Kidney capillary endothelial cell (primary cell): ENCODE measurements at regions not wholly inside any gene's neighbourhood (a gene's known extent, or its start where the extent isn't known, plus 50 kb on each side); places are given as distances from the start of the nearest gene placed in this dataset.

Experiments
- DNase-seq: peaks from one replicate; pipeline ENCODE4 v3.0.0-alpha.2; 2018; ENCODE audit warnings: low spot score

DNA sequence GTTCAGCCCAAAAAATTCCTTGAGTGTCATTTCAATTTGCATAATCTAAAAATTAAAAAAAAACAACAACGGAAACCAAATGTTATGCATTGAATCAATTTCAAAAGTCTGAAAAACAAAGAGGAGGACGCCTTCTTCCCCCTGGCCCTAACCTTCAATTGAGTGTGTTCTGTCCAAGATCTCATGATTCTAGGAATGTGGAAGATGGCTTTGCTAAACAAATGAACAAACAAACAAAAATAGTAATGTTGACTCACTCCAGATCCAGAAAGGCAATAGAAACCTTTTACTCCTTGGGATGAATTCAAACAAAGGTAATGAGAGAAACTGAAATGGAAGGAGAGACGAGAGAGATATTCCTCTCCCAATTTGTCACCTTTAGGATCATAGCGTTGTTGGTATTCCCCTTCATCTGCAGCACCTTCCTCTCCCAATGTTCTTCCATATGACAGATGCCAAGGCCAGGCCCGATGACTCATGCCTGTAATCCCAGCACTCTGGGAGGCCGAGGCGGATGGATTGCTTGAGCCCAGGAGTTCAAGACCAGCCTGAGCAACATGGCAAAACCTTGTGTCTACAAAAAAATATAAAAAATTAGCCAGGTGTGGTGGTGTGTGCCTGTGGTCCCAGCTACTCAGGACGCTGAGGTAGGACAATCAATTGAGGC, 109.2 kb upstream of the ADGRF1 start:
- no peak for DNase-seq

- no peak for DNase-seq
Measured at GRCh38 chr6:47149554-47149953, 107.4 kb upstream of the ADGRF1 start.

DNA sequence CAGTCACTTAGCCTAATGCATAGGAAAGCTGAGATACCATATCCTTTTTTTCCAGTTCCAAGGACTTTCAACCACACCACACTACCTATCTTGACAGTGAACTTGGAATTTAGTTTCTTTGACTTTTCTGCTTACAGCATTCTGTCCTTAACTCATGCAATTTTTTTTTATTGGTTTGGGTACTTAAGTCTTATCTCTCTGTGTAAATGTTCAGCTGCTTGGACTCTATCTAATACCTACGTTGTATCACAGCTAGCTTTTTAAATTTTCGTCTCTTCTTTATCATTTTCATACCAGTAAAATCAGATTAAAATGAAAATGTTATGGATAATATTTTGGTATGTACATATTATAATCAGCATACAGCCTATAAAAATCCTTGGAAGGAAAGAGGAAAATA, 106.9 kb upstream of the ADGRF1 start:
- DNase-seq, result no peak

DNA sequence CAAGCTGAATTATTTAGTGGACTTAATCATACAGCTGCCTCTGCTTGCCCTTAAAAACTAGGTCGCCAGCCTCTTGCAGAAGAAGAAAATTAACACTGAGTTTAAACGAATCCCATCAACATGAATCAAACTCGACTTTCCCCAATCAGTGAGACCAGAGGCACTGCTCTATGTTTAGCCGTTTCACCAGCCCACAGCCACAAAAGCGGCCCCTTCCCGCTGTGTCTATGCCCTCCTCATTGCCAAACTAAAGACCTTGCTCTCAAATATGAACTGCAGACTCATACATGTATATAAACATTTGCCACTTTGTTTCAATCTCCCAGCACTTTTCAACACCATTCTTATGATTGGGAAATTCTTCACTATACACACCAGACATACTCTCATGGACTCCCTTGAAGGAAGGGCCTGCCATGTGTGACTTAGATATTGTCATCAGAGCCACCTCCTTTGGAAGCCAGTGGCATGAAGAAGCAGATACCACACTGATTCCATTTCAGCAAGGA, 105.8 kb upstream of the ADGRF1 start:
- DNase-seq, result no peak

GRCh38 chr6:47147175-47147727, 105.1 kb upstream of the ADGRF1 start:
- DNase-seq, result no peak

DNA sequence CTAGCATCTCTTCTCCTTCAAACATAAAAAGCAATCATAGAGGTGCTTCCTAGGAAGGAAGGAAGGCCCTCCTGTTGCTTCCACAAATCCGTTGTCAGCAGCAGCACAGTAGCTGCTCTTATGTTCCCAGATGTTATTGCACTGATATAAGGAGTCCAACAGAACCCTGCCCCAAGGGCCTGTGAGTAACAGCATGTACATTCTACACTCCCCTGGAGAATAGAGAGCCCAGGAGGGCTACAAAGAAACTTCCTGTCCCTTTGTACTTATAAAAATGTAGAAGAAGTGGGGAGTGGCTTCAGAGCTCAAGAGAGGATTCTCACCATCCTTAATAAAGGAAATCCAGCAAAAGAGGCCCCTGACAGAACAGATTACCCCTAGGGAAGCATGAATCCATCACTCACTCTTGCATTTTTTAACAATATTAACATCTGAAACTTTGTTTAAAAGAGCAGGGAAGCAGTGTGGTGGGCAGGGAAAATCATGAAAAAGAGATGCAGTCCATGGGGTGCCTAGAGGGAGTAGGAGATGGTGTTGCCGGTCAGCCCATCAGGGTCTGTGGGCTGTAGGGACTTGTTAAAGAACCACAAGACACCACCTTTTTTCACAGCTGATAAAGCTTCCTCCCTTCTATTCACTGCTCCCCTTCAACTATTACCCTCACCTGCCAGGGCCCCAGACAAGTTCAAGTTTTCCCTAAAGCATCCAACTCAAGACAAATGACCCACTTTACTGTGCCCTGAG, 104.5 kb upstream of the ADGRF1 start:
- DNase-seq, result no peak

- DNase-seq, result no peak
Measured at GRCh38 chr6:47145212-47145611, 103.1 kb upstream of the ADGRF1 start.

GRCh38 chr6:47144306-47144705, 102.2 kb upstream of the ADGRF1 start:
- no peak for DNase-seq

- DNase-seq, result no peak
Measured at GRCh38 chr6:47141963-47142362, 99.8 kb upstream of the ADGRF1 start.

GRCh38 chr6:47141171-47141570, 99.0 kb upstream of the ADGRF1 start:
- DNase-seq, result no peak

DNA sequence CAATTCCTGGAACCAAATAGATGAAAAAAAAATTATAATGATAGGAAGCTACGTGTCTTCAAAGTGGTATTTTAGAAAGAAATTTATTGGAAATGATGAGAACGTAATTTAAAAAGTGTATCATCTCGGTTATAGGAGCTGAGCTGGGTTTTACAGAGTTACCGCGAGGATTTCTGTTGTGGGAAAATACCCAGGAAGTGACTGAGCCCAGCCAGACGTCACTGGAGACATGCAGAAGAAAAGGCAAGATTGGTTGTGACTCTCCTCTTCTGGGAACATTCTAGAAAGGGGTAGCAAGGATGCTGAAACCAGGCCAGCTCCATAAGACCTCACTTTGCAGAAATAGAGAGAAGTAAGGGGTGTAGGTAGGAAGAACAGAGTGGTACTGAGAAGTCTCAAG, 95.9 kb upstream of the ADGRF1 start:
- no peak for DNase-seq

DNA sequence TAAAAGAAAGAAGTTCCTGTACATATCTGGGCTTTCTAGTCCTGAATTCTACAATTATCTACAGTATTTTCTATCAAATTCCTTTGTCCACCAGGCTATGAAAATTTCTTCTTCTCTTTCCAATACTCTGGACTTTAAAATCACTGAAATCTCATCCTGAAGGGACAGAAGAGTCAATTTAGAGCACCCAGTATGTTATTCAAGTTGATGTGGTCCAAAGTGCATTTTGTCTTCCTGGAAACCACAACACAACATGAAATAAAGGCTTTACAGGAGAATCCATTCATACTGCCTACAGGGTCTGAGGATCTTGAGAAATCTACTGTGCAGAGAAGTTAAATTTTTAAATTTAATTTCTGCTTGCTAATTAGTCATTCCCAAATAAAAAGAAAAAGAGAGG, 94.9 kb upstream of the ADGRF1 start:
- no peak for DNase-seq

DNA sequence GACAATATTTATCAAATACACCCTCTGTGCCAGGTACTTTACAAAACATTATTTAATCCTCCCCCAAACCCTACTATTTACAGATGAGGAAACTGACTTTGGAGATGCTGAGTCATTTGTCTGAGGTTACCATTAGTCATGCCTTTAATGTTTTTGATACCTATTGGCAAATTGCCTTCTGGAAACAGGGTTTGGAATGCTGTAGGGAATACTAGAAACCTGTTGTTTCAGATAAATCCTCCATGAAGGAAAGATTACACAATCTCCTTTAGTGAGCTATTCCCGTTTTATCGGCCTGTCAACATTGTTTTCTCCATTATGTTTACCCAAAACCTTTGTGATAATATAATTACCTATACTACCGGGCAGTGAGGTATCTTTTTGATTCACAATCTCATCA, 93.6 kb upstream of the ADGRF1 start:
- DNase-seq, result peak; percentile 81

DNA sequence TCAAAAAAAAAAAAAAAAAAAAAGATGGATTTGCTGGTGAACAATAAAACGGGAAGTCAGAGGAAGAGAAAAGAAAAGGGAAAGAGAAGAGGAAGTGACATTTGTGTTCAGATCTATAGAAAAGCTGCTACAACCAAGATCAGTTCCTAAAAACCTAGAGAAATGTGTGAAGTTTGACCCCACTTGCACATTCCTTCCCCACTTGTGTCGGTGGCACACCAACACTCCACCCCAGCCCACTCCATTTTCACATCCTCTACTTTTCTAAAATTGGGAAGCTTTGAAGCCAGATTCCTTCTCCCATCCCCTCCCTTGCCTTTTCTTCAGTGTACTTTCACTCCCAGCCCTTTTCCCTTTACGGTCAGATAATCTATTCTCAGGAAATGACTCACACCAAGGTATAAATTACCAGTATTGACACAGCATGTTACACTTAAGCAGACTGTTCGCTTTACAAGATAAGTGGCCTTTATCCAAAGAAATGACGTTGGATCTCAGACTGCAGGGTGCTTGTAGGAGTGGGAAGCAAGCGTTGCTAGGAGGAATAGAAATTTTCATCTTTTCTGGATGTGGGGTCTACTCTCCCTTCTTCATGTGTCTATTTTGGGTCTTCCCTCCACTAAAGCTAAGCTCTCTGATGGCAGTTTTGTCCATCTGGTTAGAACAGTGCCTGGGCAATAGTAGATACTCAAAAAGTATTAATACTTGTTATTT, 92.5 kb upstream of the ADGRF1 start:
- peak; percentile 56 for DNase-seq

DNA sequence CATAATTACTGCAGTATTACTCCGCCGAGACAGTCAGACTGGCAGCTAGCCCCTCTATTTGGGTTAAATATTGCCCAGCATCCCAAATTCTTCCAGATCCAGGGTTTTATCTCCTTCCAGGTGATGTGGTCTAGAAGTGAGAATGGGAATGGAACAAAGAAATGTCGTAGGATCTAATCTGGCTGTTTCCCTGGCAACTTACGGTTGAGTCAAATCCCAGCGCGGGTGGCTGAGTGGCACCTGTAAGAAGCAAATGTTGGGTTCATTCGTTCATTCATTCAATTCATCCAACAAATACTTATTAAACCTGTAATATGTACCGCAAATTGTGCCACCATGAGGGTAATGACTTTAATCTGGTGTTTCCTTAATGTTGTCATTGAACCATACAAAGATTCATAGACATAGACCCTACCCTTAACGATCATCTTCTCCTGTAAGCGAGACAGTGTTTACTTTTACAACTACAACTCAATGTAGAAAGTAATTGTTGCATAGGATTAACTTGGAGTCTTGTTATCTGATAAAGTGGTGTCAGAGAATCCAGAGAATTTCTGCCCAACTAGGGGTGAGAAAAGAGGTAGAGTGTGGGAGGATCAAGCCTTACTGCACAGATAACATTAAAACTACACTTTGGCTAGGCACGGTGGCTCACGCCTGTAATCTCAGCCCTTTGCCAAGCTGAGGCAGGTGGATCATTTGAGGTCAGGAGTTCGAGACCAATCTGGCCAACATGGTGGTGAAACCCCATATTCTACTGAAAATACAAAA, 91.3 kb upstream of the ADGRF1 start:
- DNase-seq, result no peak

- DNase-seq, result no peak
Measured at GRCh38 chr6:47132724-47133123, 90.6 kb upstream of the ADGRF1 start.

GRCh38 chr6:47131773-47132172, 89.6 kb upstream of the ADGRF1 start:
- no peak for DNase-seq

- no peak for DNase-seq
Measured at GRCh38 chr6:47130086-47130485, 88.0 kb upstream of the ADGRF1 start.

- DNase-seq, result no peak
Measured at GRCh38 chr6:47129129-47129528, 87.0 kb upstream of the ADGRF1 start.

DNA sequence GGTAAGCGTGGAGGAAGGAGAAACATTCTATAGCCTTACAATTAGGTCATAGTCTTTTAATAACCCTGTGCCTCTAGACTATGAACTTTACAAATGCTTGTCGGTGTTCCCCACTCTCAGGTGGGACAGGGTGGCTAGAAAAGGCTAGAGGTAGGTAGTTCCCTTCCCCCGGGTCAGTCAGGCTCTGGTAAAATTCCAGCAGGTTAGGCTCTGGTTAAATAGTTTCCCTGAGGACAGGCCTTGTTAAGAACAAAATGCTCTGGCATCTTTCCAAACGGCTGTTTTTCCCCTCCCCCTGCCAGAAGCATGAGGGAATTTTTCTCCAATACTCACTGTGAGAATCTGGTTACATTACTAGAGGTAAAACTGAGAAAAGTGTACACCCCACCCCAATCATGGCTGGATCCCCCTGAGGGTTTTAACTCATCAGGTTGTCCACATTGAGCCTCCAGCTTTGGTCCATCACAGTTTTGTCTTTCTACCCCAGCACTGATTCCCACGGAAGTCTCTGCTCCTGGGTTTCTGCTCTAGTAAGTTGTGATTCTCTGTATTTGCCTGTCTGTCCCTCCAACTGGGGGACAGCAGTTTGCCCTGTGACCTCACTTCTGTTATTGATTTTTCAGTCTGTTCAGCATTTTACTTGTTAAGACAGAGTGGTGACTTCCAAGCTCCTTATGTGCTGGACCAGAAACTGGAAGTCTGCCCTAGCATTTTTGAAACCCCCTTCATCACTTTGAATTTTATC, 84.7 kb upstream of the ADGRF1 start:
- no peak for DNase-seq

DNA sequence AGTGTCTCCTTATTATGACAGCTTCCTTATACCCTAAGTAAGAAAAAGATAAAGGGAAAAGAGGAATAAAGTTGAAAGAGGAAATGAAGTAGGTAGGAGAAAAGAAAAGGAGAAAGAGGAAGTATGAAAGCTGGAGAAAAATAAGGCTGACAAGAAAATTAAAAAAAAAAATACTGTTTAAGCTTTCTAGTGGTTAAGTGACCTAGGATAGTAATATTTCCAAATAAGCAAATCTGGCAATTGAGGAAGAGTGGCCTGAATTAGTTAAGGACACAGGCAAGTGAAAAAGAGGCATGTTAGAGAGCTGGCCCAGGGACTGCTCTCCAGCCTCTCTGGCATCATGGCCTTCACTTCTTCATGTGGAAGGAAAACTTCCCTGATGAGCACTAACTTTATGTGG, 76.5 kb upstream of the ADGRF1 start:
- no peak for DNase-seq
